GM12891 (cell line): ENCODE measurements at regions not wholly inside any gene's neighbourhood (a gene's known extent, or its start where the extent isn't known, plus 50 kb on each side); places are given as distances from the start of the nearest gene placed in this dataset.

ENCODE experiments used
- DNase-seq: peaks from one replicate; pipeline ENCODE4 v3.0.0; 2011; ENCODE audit warnings: low spot score; ENCODE audit not compliant: insufficient read length
- FAIRE-seq: peaks from 2 replicates; lab custom pipeline; 2011; peaks lifted over from hg19 to GRCh38; lab: Jason Lieb, UNC
- PAX5 ChIP-seq: IDR thresholded peaks from 2 replicates; pipeline ENCODE4 v1.6.1; 2011; ENCODE audit warnings: low read length, moderate library complexity, mild to moderate bottlenecking; ENCODE audit not compliant: insufficient read depth, severe bottlenecking
- POLR2A ChIP-seq: IDR thresholded peaks from 2 replicates; pipeline ENCODE4 v1.6.1; 2011; ENCODE audit warnings: low read depth, low read length, control low read depth
- POLR2AphosphoS5 ChIP-seq: IDR thresholded peaks from 2 replicates; pipeline ENCODE4 v1.6.1; 2011; ENCODE audit warnings: low read depth, low read length, control low read depth
- POU2F2 ChIP-seq: IDR thresholded peaks from 2 replicates; pipeline ENCODE4 v1.6.1; 2011; ENCODE audit warnings: low read depth, mild to moderate bottlenecking, control low read depth, low read length, moderate library complexity
- SPI1 ChIP-seq: IDR thresholded peaks from 2 replicates; pipeline ENCODE4 v1.6.1; 2011; ENCODE audit warnings: low read depth, low read length, control low read depth
- TAF1 ChIP-seq: IDR thresholded peaks from 2 replicates; pipeline ENCODE4 v1.6.1; 2011; ENCODE audit warnings: low read depth, low read length, control low read depth

- no peak for TF ChIP-seq POU2F2
- no peak for TF ChIP-seq TAF1
- no peak for TF ChIP-seq PAX5
- TF ChIP-seq POLR2AphosphoS5: no peak
- no peak for TF ChIP-seq POLR2A
- TF ChIP-seq SPI1: no peak
- DNase-seq (no peak), FAIRE-seq (no peak)
Measured at GRCh38 chr10:1960982-1961381, 223.7 kb upstream of the ADARB2 start.

GRCh38 chr10:1957057-1957456, 219.7 kb upstream of the ADARB2 start:
- FAIRE-seq: no peak
- TF ChIP-seq POU2F2 (no peak), SPI1 (no peak), POLR2A (no peak), TAF1 (no peak), PAX5 (no peak), POLR2AphosphoS5 (no peak)

GRCh38 chr10:1954300-1954699, 217.0 kb upstream of the ADARB2 start:
- FAIRE-seq (no peak), DNase-seq (no peak)
- TF ChIP-seq POLR2AphosphoS5 (no peak), TAF1 (no peak)

More at GRCh38 chr10:1957057-1957456, 219.7 kb upstream of the ADARB2 start:
- no peak for DNase-seq

- TF ChIP-seq POLR2AphosphoS5: no peak
- no peak for TF ChIP-seq TAF1
- TF ChIP-seq PAX5: no peak
- no peak for TF ChIP-seq POU2F2
- no peak for TF ChIP-seq POLR2A
- no peak for TF ChIP-seq SPI1
- no peak for FAIRE-seq
- DNase-seq: no peak
Measured at GRCh38 chr10:1952126-1953095, 215.1 kb upstream of the ADARB2 start.

- DNase-seq: no peak
- FAIRE-seq: no peak
- TF ChIP-seq TAF1: no peak
- TF ChIP-seq POU2F2: no peak
- no peak for TF ChIP-seq PAX5
- TF ChIP-seq POLR2A: no peak
Measured at GRCh38 chr10:1950803-1951495, 213.6 kb upstream of the ADARB2 start.

- no peak for DNase-seq
- no peak for TF ChIP-seq PAX5
- no peak for TF ChIP-seq TAF1
- TF ChIP-seq POU2F2: no peak
- TF ChIP-seq POLR2AphosphoS5: no peak
- TF ChIP-seq SPI1: no peak
- TF ChIP-seq POLR2A: no peak
- FAIRE-seq: no peak
Measured at GRCh38 chr10:1947464-1948003, 210.2 kb upstream of the ADARB2 start.

- FAIRE-seq (no peak), DNase-seq (no peak)
- TF ChIP-seq PAX5 (no peak), SPI1 (no peak), TAF1 (no peak), POU2F2 (no peak), POLR2AphosphoS5 (no peak), POLR2A (no peak)
Measured at GRCh38 chr10:1944487-1944886, 207.2 kb upstream of the ADARB2 start.

- peak; percentile 64 for FAIRE-seq
- DNase-seq: no peak
- TF ChIP-seq POLR2A (no peak), POU2F2 (no peak), TAF1 (no peak), POLR2AphosphoS5 (no peak), SPI1 (no peak)
Measured at GRCh38 chr10:1942478-1942877, 205.2 kb upstream of the ADARB2 start.

GRCh38 chr10:1939016-1939415, 201.7 kb upstream of the ADARB2 start:
- FAIRE-seq (peak; percentile 31), DNase-seq (no peak)
- TF ChIP-seq POLR2AphosphoS5 (no peak), SPI1 (peak; percentile 70)

- DNase-seq: no peak
- peak; percentile 16 for FAIRE-seq
- TF ChIP-seq TAF1: no peak
- TF ChIP-seq POU2F2: no peak; the same call in 1 of the 2 replicates
- TF ChIP-seq PAX5: no peak
- no peak for TF ChIP-seq SPI1
- TF ChIP-seq POLR2A: no peak
Measured at GRCh38 chr10:1938317-1938716, 201.0 kb upstream of the ADARB2 start.
